OCI-LY7 (cell line): ENCODE measurements at regions not wholly inside any gene's neighbourhood (a gene's known extent, or its start where the extent isn't known, plus 50 kb on each side); places are given as distances from the start of the nearest gene placed in this dataset.

ENCODE experiments used
- EZH2phosphoT487 ChIP-seq: fragments of 200-600 bp; sonication (generic); IDR thresholded peaks from 2 replicates; pipeline ENCODE4 v1.6.1; 2018; ENCODE audit warnings: low read depth, borderline replicate concordance, mild to moderate bottlenecking, mixed run types, antibody characterized with exemption, low read length, moderate library complexity, mixed read lengths
- TF ChIP-seq, protein P1 (sequence below): fragments of 200-600 bp; sonication (generic); conservative IDR thresholded peaks from 2 replicates; pipeline ENCODE4 v1.5.1; 2014; ENCODE audit warnings: mild to moderate bottlenecking, antibody characterized with exemption, low read length, moderate library complexity, mixed read lengths

DNA sequence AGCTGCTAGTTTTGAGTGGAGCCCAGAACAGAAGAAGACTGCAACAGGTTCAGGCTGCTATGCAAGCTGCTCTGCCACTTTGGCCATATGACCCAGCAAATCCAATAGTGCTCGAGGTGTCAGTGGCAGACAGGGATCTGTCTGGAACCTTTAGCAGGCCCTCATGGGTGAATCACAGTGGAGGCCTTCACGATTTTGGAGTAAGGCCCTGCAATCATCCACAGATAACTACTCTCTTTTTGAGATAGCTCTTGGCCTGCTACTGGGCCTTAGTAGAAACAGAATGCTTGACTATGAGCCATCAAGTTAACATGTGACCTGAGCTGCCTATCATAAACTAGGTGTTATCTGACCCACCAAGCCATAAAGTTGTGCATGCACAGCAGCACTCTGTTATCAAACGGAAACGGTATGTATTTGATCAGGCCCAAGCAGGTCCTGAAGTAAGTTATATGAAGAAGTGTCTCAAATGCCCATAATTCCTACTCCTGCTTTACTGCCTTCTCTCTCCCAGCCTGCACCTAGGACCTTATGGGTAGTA is 116.9 kb upstream of the CCDC196 start:
- TF ChIP-seq, protein P1, sequence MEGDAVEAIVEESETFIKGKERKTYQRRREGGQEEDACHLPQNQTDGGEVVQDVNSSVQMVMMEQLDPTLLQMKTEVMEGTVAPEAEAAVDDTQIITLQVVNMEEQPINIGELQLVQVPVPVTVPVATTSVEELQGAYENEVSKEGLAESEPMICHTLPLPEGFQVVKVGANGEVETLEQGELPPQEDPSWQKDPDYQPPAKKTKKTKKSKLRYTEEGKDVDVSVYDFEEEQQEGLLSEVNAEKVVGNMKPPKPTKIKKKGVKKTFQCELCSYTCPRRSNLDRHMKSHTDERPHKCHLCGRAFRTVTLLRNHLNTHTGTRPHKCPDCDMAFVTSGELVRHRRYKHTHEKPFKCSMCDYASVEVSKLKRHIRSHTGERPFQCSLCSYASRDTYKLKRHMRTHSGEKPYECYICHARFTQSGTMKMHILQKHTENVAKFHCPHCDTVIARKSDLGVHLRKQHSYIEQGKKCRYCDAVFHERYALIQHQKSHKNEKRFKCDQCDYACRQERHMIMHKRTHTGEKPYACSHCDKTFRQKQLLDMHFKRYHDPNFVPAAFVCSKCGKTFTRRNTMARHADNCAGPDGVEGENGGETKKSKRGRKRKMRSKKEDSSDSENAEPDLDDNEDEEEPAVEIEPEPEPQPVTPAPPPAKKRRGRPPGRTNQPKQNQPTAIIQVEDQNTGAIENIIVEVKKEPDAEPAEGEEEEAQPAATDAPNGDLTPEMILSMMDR = no peak
- no peak for TF ChIP-seq EZH2phosphoT487
